GM12892 (cell line): ENCODE measurements at regions not wholly inside any gene's neighbourhood (a gene's known extent, or its start where the extent isn't known, plus 50 kb on each side); places are given as distances from the start of the nearest gene placed in this dataset.

Source experiments
- POLR2A ChIP-seq: IDR thresholded peaks from 2 replicates; pipeline ENCODE4 v1.6.1; 2011; ENCODE audit warnings: low read depth, low read length, control low read depth
- POLR2AphosphoS5 ChIP-seq: IDR thresholded peaks from 2 replicates; pipeline ENCODE4 v1.6.1; 2011; ENCODE audit warnings: low read depth, low read length, control low read depth

DNA sequence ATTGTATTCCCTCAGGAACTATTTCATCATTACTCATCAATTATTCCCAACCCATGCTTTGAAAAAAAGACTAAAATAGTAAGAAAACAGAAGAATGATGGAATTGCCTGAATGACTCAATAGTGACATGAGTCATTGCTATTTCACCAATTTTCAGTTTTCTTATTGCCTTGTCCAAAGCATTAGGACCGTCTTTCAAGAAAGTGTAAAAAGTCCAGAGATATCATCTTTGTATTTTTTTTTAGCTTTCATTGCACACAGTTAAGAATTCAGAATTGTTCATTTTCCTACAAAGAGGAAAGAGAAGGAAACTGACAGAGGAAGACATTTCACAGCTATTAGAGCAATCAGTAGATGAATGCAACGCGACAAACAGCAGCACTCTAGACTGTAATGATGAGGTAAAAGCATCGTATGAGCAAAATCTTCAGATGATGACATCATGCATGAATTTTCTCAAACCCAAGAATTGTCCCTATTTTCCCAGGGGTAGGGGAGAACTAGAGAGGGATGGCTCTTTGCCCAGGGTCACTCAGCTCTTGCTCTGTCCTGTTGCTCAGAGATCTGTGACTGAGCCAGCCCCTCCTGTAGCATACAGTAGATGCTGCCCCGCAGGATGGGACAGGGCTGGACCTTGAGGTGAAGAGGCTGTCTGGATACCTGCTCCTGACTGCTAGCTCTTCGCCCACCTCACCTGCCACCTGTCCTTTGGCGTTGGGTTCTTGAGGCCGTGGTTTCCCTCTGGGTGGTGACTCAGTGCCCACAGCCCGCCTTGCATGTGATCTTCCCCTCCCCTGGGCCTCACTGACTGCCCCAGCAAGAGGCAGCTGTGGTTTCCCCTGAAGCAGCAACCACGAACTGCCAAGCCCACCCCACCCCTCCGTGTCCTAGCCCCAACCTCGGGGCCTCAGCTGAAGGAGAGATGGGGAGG lies 84.8 kb downstream of the PPCDC start:
- TF ChIP-seq POLR2AphosphoS5: no peak
- TF ChIP-seq POLR2A: no peak
